HEK293 (cell line): ENCODE measurements at regions not wholly inside any gene's neighbourhood (a gene's known extent, or its start where the extent isn't known, plus 50 kb on each side); places are given as distances from the start of the nearest gene placed in this dataset.
A peak's percentile ranks its signal among the peaks of the same experiment; 100 is the strongest.

ENCODE experiments used
- CTCF ChIA-PET: fragments of 350-600 bp; formaldehyde crosslinking; extraction: SDS; loops from one replicate; lab custom pipeline; 2021; ENCODE audit warnings: antibody characterized with exemption; lab: Yijun Ruan, JAX
- POLR2A ChIA-PET: fragments of 300-600 bp; formaldehyde crosslinking; extraction: SDS; loops from one replicate; lab custom pipeline; 2020; ENCODE audit warnings: antibody characterized with exemption, inconsistent platforms; lab: Yijun Ruan, JAX
- H3K27ac ChIP-seq: fragments of 200-500 bp; sonication (Bioruptor generic); 2 replicates; pipeline ENCODE4 v1.5.1; 2014; ENCODE audit warnings: low read depth, low read length, control low read depth, inconsistent platforms; ENCODE audit errors: extremely low read depth
- H3K36me3 ChIP-seq, 2 experiments: fragments of 200-500 bp in 1 of 2; sonication (Bioruptor generic) in 1 of 2; 1 replicate in 1 of 2; 2 replicates in 1 of 2; pipeline ENCODE4 v1.5.1; 2014 to 2017; ENCODE audit warnings: inconsistent platforms in 2 of 2, low read length in 2 of 2; ENCODE audit not compliant: control insufficient read depth in 2 of 2, insufficient read depth in 1 of 2
- H3K4me1 ChIP-seq: fragments of 200-500 bp; sonication (Bioruptor generic); 2 replicates; pipeline ENCODE4 v1.5.1; 2014; ENCODE audit warnings: mild to moderate bottlenecking, low read length, inconsistent platforms; ENCODE audit not compliant: control insufficient read depth, insufficient read depth
- H3K4me3 ChIP-seq: 2 replicates; pipeline ENCODE4 v1.5.1; 2011; ENCODE audit warnings: low read depth, mild to moderate bottlenecking, control low read depth, low read length, moderate library complexity
- H3K9me3 ChIP-seq: fragments of 200-500 bp; sonication (Bioruptor generic); 2 replicates; pipeline ENCODE4 v1.5.1; 2014; ENCODE audit warnings: low read depth, low read length, inconsistent platforms; ENCODE audit not compliant: control insufficient read depth, insufficient read depth
- HOXD13 ChIP-seq: sonication (generic); formaldehyde crosslinking; IDR thresholded peaks from 2 replicates; pipeline ENCODE4 v1.8.0; 2022; ENCODE audit warnings: missing genetic modification reagents, borderline replicate concordance
- SETDB1 ChIP-seq: IDR thresholded peaks from one replicate; pipeline ENCODE4 v1.6.1; 2017; ENCODE audit warnings: mild to moderate bottlenecking, low read length, moderate library complexity, mixed read lengths; ENCODE audit not compliant: insufficient read length
- ZFP3 ChIP-seq: fragments of 450-650 bp; formaldehyde crosslinking; IDR thresholded peaks from 2 replicates; pipeline ENCODE4 v1.5.1; 2016; ENCODE audit warnings: low read depth, missing biosample characterization, missing genetic modification characterization
- ZNF114 ChIP-seq: fragments of 450-650 bp; formaldehyde crosslinking; IDR thresholded peaks from 2 replicates; pipeline ENCODE4 v1.5.0; 2017; ENCODE audit warnings: missing biosample characterization, missing genetic modification characterization
- ZNF274 ChIP-seq, 2 experiments: fragments of 200-500 bp in 1 of 2; fragments of 450-650 bp in 1 of 2; sonication (Bioruptor generic) in 1 of 2; formaldehyde crosslinking in 1 of 2; IDR thresholded peaks; 2 replicates each; pipeline versions ENCODE4 v1.5.1 to v1.6.1; 2014 to 2016; ENCODE audit warnings: borderline replicate concordance in 1 of 2, inconsistent platforms in 1 of 2, low read length in 1 of 2, missing biosample characterization in 1 of 2, missing genetic modification characterization in 1 of 2
- ZNF501 ChIP-seq: fragments of 450-650 bp; formaldehyde crosslinking; IDR thresholded peaks from 2 replicates; pipeline ENCODE4 v1.5.1; 2016; ENCODE audit warnings: missing biosample characterization, missing genetic modification characterization
- ZNF521 ChIP-seq: fragments of 450-650 bp; formaldehyde crosslinking; IDR thresholded peaks from 2 replicates; pipeline ENCODE4 v1.5.1; 2017; ENCODE audit warnings: missing biosample characterization, mild to moderate bottlenecking, missing genetic modification characterization
- ZNF600 ChIP-seq: fragments of 450-650 bp; formaldehyde crosslinking; IDR thresholded peaks from 2 replicates; pipeline ENCODE4 v1.5.1; 2016; ENCODE audit warnings: missing biosample characterization, missing genetic modification characterization
- ZNF677 ChIP-seq: fragments of 450-650 bp; IDR thresholded peaks from 2 replicates; pipeline ENCODE4 v1.5.0; 2018; ENCODE audit warnings: missing biosample characterization, mild to moderate bottlenecking, missing genetic modification characterization, moderate library complexity
- TF ChIP-seq, protein P1 (sequence below): fragments of 450-650 bp; formaldehyde crosslinking; IDR thresholded peaks from 2 replicates; pipeline ENCODE4 v1.5.1; 2016; ENCODE audit warnings: missing biosample characterization, missing genetic modification characterization
- TF ChIP-seq, protein P2 (sequence below): sonication (generic); formaldehyde crosslinking; IDR thresholded peaks from 2 replicates; pipeline ENCODE4 v1.8.1; 2022; ENCODE audit warnings: mild to moderate bottlenecking, moderate library complexity, missing genetic modification reagents
- TF ChIP-seq, protein P3 (sequence below): fragments of 450-650 bp; formaldehyde crosslinking; IDR thresholded peaks from 2 replicates; pipeline ENCODE4 v1.5.1; 2016; ENCODE audit warnings: missing biosample characterization, missing genetic modification characterization
- TF ChIP-seq, protein P4 (sequence below): fragments of 450-650 bp; formaldehyde crosslinking; IDR thresholded peaks from 2 replicates; pipeline ENCODE4 v1.5.1; 2017; ENCODE audit warnings: missing biosample characterization, missing genetic modification characterization
- TF ChIP-seq, protein P5 (sequence below): fragments of 450-650 bp; formaldehyde crosslinking; IDR thresholded peaks from 2 replicates; pipeline ENCODE4 v1.5.1; 2016; ENCODE audit warnings: missing biosample characterization, missing genetic modification characterization

DNA sequence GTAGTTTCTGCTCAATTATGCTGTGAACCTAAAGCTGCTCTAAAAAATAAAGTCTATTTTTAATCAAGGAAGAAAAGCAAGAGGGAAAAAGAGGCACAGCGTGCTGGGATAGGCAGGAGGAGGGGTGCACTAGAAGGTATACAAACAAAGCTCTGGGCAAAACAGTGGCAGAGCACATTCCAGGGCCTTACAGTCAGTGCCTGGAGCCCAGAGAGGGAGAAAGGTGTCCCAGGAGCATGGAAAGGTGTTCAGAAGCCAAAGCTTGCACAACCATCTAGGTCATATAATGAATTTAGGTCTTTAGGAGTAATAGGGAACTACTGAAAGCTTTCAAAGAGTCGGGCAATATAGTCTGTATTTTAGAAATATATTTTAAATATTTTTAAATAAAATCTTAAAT is 163.6 kb upstream of the PALMD start:
- CTCF ChIA-PET: interaction anchor here (0.9 to 3.2 kb wide), 24 partner anchors 8 to 687 kb away, joined by 3 to 33 read pairs (median 4); no protein-coding TSS in a partner anchor
- no peaks in the 10 kb centered on the region for H3K9me3 ChIP-seq
- TF ChIP-seq ZNF600 (tag by site-specific recombination): no peak
- TF ChIP-seq, protein P1, sequence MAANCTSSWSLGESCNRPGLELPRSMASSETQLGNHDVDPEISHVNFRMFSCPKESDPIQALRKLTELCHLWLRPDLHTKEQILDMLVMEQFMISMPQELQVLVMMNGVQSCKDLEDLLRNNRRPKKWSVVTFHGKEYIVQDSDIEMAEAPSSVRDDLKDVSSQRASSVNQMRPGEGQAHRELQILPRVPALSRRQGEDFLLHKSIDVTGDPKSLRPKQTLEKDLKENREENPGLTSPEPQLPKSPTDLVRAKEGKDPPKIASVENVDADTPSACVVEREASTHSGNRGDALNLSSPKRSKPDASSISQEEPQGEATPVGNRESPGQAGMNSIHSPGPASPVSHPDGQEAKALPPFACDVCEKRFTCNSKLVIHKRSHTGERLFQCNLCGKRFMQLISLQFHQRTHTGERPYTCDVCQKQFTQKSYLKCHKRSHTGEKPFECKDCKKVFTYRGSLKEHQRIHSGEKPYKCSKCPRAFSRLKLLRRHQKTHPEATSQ (tag by site-specific recombination): no peak
- TF ChIP-seq ZNF114 (tag by site-specific recombination): no peak
- no peak for TF ChIP-seq ZNF501 (tag by site-specific recombination)
- no peak for TF ChIP-seq ZNF677 (tag by site-specific recombination)
- TF ChIP-seq HOXD13 (CRISPR knock-in tag): no peak
- TF ChIP-seq, protein P2, sequence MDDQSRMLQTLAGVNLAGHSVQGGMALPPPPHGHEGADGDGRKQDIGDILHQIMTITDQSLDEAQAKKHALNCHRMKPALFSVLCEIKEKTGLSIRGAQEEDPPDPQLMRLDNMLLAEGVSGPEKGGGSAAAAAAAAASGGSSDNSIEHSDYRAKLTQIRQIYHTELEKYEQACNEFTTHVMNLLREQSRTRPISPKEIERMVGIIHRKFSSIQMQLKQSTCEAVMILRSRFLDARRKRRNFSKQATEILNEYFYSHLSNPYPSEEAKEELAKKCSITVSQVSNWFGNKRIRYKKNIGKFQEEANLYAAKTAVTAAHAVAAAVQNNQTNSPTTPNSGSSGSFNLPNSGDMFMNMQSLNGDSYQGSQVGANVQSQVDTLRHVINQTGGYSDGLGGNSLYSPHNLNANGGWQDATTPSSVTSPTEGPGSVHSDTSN (CRISPR knock-in tag): no peak
- TF ChIP-seq, protein P3, sequence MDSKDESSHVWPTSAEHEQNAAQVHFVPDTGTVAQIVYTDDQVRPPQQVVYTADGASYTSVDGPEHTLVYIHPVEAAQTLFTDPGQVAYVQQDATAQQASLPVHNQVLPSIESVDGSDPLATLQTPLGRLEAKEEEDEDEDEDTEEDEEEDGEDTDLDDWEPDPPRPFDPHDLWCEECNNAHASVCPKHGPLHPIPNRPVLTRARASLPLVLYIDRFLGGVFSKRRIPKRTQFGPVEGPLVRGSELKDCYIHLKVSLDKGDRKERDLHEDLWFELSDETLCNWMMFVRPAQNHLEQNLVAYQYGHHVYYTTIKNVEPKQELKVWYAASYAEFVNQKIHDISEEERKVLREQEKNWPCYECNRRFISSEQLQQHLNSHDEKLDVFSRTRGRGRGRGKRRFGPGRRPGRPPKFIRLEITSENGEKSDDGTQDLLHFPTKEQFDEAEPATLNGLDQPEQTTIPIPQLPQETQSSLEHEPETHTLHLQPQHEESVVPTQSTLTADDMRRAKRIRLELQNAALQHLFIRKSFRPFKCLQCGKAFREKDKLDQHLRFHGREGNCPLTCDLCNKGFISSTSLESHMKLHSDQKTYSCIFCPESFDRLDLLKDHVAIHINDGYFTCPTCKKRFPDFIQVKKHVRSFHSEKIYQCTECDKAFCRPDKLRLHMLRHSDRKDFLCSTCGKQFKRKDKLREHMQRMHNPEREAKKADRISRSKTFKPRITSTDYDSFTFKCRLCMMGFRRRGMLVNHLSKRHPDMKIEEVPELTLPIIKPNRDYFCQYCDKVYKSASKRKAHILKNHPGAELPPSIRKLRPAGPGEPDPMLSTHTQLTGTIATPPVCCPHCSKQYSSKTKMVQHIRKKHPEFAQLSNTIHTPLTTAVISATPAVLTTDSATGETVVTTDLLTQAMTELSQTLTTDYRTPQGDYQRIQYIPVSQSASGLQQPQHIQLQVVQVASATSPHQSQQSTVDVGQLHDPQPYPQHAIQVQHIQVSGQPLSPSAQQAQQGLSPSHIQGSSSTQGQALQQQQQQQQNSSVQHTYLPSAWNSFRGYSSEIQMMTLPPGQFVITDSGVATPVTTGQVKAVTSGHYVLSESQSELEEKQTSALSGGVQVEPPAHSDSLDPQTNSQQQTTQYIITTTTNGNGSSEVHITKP (tag by site-specific recombination): no peak
- TF ChIP-seq, protein P4, sequence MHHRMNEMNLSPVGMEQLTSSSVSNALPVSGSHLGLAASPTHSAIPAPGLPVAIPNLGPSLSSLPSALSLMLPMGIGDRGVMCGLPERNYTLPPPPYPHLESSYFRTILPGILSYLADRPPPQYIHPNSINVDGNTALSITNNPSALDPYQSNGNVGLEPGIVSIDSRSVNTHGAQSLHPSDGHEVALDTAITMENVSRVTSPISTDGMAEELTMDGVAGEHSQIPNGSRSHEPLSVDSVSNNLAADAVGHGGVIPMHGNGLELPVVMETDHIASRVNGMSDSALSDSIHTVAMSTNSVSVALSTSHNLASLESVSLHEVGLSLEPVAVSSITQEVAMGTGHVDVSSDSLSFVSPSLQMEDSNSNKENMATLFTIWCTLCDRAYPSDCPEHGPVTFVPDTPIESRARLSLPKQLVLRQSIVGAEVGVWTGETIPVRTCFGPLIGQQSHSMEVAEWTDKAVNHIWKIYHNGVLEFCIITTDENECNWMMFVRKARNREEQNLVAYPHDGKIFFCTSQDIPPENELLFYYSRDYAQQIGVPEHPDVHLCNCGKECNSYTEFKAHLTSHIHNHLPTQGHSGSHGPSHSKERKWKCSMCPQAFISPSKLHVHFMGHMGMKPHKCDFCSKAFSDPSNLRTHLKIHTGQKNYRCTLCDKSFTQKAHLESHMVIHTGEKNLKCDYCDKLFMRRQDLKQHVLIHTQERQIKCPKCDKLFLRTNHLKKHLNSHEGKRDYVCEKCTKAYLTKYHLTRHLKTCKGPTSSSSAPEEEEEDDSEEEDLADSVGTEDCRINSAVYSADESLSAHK (tag by site-specific recombination): no peak
- TF ChIP-seq ZNF521 (tag by site-specific recombination): no peak
- TF ChIP-seq ZFP3: no peak

DNA sequence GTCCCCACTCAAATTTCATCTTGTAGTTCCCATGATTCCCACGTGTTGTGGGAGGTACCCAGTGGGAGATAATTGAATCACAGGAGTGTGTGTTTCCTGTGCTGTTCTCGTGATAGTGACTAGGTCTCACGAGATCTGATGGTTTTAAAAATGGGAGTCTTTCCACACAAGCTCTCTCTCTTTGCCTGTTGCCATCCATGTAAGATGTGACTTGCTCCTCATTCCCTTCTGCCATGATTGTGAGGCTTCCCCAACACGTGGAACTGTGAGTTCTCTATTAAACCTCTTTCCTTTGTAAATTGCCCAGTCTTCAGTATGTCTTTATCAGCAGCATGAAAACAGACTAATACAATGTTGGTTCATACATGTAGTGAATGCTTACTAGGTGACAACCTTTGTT is 163.2 kb upstream of the PALMD start:
- Histone ChIP-seq H3K4me1 (no peaks in the 10 kb centered on the region), H3K27ac (no peak overlapping the region), H3K36me3 (no peaks in the 10 kb centered on the region), H3K4me3 (no peak overlapping the region), H3K9me3 (no peaks in the 10 kb centered on the region)
- ChIA-PET POLR2A (no interaction called here), CTCF (interaction anchor here (0.9 to 3.2 kb wide), 14 partner anchors 11 to 688 kb away, joined by 3 to 33 read pairs (median 4); no protein-coding TSS in a partner anchor)
- TF ChIP-seq ZNF274 (IDR thresholded peaks at IDR 0.05; ENCODE audit: low read length) (no peak), ZNF274 (tag by site-specific recombination; IDR thresholded peaks at IDR 0.05; ENCODE audit: borderline replicate concordance) (peak; percentile 25; the same call in 1 of the 2 replicates), SETDB1 (peak; percentile 41)
- TF ChIP-seq, protein P5, sequence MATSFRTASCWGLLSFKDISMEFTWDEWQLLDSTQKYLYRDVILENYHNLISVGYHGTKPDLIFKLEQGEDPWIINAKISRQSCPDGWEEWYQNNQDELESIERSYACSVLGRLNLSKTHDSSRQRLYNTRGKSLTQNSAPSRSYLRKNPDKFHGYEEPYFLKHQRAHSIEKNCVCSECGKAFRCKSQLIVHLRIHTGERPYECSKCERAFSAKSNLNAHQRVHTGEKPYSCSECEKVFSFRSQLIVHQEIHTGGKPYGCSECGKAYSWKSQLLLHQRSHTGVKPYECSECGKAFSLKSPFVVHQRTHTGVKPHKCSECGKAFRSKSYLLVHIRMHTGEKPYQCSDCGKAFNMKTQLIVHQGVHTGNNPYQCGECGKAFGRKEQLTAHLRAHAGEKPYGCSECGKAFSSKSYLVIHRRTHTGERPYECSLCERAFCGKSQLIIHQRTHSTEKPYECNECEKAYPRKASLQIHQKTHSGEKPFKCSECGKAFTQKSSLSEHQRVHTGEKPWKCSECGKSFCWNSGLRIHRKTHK (tag by site-specific recombination): no peak

More for the DNA sequence above, 163.6 kb upstream of the PALMD start:
- Histone ChIP-seq H3K36me3 (no peaks in the 10 kb centered on the region), H3K27ac (no peak overlapping the region), H3K4me3 (no peak overlapping the region), H3K4me1 (no peaks in the 10 kb centered on the region)
- POLR2A ChIA-PET: no interaction called here
